Trophoblast cell (in vitro differentiated cells and primary cell): ENCODE measurements at regions not wholly inside any gene's neighbourhood (a gene's known extent, or its start where the extent isn't known, plus 50 kb on each side); places are given as distances from the start of the nearest gene placed in this dataset.

Experiments
- DNase-seq, 2 donors: peaks; one replicate each; pipeline ENCODE4 v3.0.0-alpha.2; 2016
- H2AFZ ChIP-seq: 2 replicates; pipeline ENCODE4 v1.6.1; 2013; ENCODE audit warnings: low read length, moderate library complexity, mild to moderate bottlenecking; ENCODE audit not compliant: insufficient read depth, poor library complexity
- H2AK5ac ChIP-seq: 2 replicates; pipeline ENCODE4 v1.6.1; 2013; ENCODE audit warnings: mild to moderate bottlenecking, low read length
- H2BK120ac ChIP-seq: 2 replicates; pipeline ENCODE4 v1.6.1; 2013; ENCODE audit warnings: low read length, mild to moderate bottlenecking, moderate library complexity; ENCODE audit not compliant: insufficient read depth, poor library complexity
- H2BK12ac ChIP-seq: 2 replicates; pipeline ENCODE4 v1.6.1; 2013; ENCODE audit warnings: mild to moderate bottlenecking, low read length, moderate library complexity
- H2BK5ac ChIP-seq: 2 replicates; pipeline ENCODE4 v1.6.1; 2013; ENCODE audit warnings: low read length, low read depth, moderate library complexity, mild to moderate bottlenecking; ENCODE audit not compliant: poor library complexity
- H3K14ac ChIP-seq: 2 replicates; pipeline ENCODE4 v1.6.1; 2013; ENCODE audit warnings: mild to moderate bottlenecking, low read length
- H3K18ac ChIP-seq: 2 replicates; pipeline ENCODE4 v1.6.1; 2013; ENCODE audit warnings: mild to moderate bottlenecking, low read length
- H3K23ac ChIP-seq: 2 replicates; pipeline ENCODE4 v1.6.1; 2013; ENCODE audit warnings: low read length
- H3K27ac ChIP-seq: 2 replicates; pipeline ENCODE4 v1.5.1; 2013; ENCODE audit warnings: low read depth, mild to moderate bottlenecking, inconsistent platforms, low read length, moderate library complexity
- H3K27me3 ChIP-seq: 2 replicates; pipeline ENCODE4 v1.6.1; 2013; ENCODE audit warnings: inconsistent platforms, mild to moderate bottlenecking, low read length, moderate library complexity; ENCODE audit not compliant: insufficient read depth
- H3K36me3 ChIP-seq, 2 experiments: 1 replicate in 1 of 2; 2 replicates in 1 of 2; pipeline ENCODE4 v1.6.1; 2013; ENCODE audit warnings: low read length in 2 of 2, mild to moderate bottlenecking in 2 of 2, moderate library complexity in 1 of 2; ENCODE audit not compliant: insufficient read depth in 2 of 2, control insufficient read depth in 1 of 2
- H3K4ac ChIP-seq: 2 replicates; pipeline ENCODE4 v1.6.1; 2013; ENCODE audit warnings: low read depth, mild to moderate bottlenecking, low read length, moderate library complexity
- H3K4me1 ChIP-seq, 2 experiments: 1 replicate in 1 of 2; 2 replicates in 1 of 2; pipeline ENCODE4 v1.6.1; 2013; ENCODE audit warnings: low read length in 2 of 2, mild to moderate bottlenecking in 2 of 2, moderate library complexity in 1 of 2; ENCODE audit not compliant: insufficient read depth in 2 of 2, control insufficient read depth in 1 of 2
- H3K4me2 ChIP-seq: 2 replicates; pipeline ENCODE4 v1.6.1; 2013; ENCODE audit warnings: inconsistent platforms, mild to moderate bottlenecking, low read length, moderate library complexity
- H3K4me3 ChIP-seq: 2 replicates; pipeline ENCODE4 v1.5.1; 2013; ENCODE audit warnings: mild to moderate bottlenecking, low read depth, low read length, inconsistent platforms
- H3K79me1 ChIP-seq: one replicate; pipeline ENCODE4 v1.6.1; 2013; ENCODE audit warnings: low read length
- H3K79me2 ChIP-seq: 2 replicates; pipeline ENCODE4 v1.6.1; 2013; ENCODE audit warnings: low read length, mild to moderate bottlenecking; ENCODE audit not compliant: control insufficient read depth, insufficient read depth, poor library complexity
- H3K9ac ChIP-seq: 2 replicates; pipeline ENCODE4 v1.6.1; 2013; ENCODE audit warnings: mild to moderate bottlenecking, low read length
- H3K9me3 ChIP-seq: 2 replicates; pipeline ENCODE4 v1.6.1; 2013; ENCODE audit warnings: low read depth, mild to moderate bottlenecking, control low read depth, inconsistent platforms, low read length; ENCODE audit not compliant: insufficient read depth
- H4K12ac ChIP-seq: 2 replicates; pipeline ENCODE4 v1.6.1; 2013; ENCODE audit warnings: low read depth, mild to moderate bottlenecking, low read length, moderate library complexity
- H4K8ac ChIP-seq: 2 replicates; pipeline ENCODE4 v1.6.1; 2013; ENCODE audit warnings: low read depth, mild to moderate bottlenecking, low read length, moderate library complexity
- H4K91ac ChIP-seq: one replicate; pipeline ENCODE4 v1.6.1; 2013; ENCODE audit warnings: low read depth, mild to moderate bottlenecking, low read length, moderate library complexity
- WGBS: extraction: QIAGEN DNeasy Blood & Tissue Kit; methylation state at CpG from one replicate; pipeline ENCODE4 v1.1.7; 2013; ENCODE audit warnings: missing lambda C conversion rate; ENCODE audit not compliant: insufficient read length, insufficient coverage; ENCODE audit errors: extremely low coverage; 5-methylcytosine and 5-hydroxymethylcytosine counted together

- no peaks in the 10 kb centered on the region for H3K36me3 ChIP-seq
- no peak overlapping the region for H2BK120ac ChIP-seq
- no peak for DNase-seq
- no peak overlapping the region for H2BK5ac ChIP-seq
- H3K14ac ChIP-seq: no peak overlapping the region
- no peak overlapping the region for H3K23ac ChIP-seq
- H4K12ac ChIP-seq: no peak overlapping the region
- no peak overlapping the region for H2AFZ ChIP-seq
- no peak overlapping the region for H4K91ac ChIP-seq
- H3K9me3 ChIP-seq: no peaks in the 10 kb centered on the region
- no peak overlapping the region for H2BK12ac ChIP-seq
- H2AK5ac ChIP-seq: no peak overlapping the region
- H3K9ac ChIP-seq: no peak overlapping the region
- H3K18ac ChIP-seq: no peak overlapping the region
- H3K4ac ChIP-seq: no peak overlapping the region
- H3K4me3 ChIP-seq: no peak overlapping the region
- no peak overlapping the region for H3K4me2 ChIP-seq
- H3K27me3 ChIP-seq: no peaks in the 10 kb centered on the region
- no peaks in the 10 kb centered on the region for H3K79me1 ChIP-seq
- WGBS: no CpG with 5 or more reads among the region's 1 CpG
- no peak overlapping the region for H3K27ac ChIP-seq
- no peaks in the 10 kb centered on the region for H3K79me2 ChIP-seq
- no peak overlapping the region for H4K8ac ChIP-seq
- H3K4me1 ChIP-seq: no peaks in the 10 kb centered on the region
These were observed 68.1 kb upstream of the GRXCR1 start for GRCh38 chr4:42824278-42824977.

GRCh38 chr4:42821230-42821629 lies 71.3 kb upstream of the GRXCR1 start:
- Histone ChIP-seq H3K27me3 (no peaks in the 10 kb centered on the region), H3K4ac (no peak overlapping the region), H3K79me2 (no peaks in the 10 kb centered on the region), H3K27ac (no peak overlapping the region), H4K8ac (no peak overlapping the region), H3K4me2 (no peak overlapping the region), H3K4me3 (no peak overlapping the region), H3K14ac (no peak overlapping the region), H4K91ac (no peak overlapping the region), H2BK12ac (no peak overlapping the region), H3K18ac (no peak overlapping the region), H2BK5ac (no peak overlapping the region), H4K12ac (no peak overlapping the region), H3K9me3 (no peaks in the 10 kb centered on the region), H3K36me3 (no peaks in the 10 kb centered on the region), H2AFZ (no peak overlapping the region), H2AK5ac (no peak overlapping the region), H3K4me1 (no peaks in the 10 kb centered on the region), H2BK120ac (no peak overlapping the region), H3K79me1 (no peaks in the 10 kb centered on the region), H3K23ac (no peak overlapping the region), H3K9ac (no peak overlapping the region)
- no peak for DNase-seq

- H3K4me2 ChIP-seq: no peak overlapping the region
These were observed 72.5 kb upstream of the GRXCR1 start for GRCh38 chr4:42819863-42820514.

GRCh38 chr4:42817913-42818312 lies 74.6 kb upstream of the GRXCR1 start:
- Histone ChIP-seq H4K12ac (no peak overlapping the region), H3K79me1 (no peaks in the 10 kb centered on the region), H3K4me1 (no peaks in the 10 kb centered on the region), H3K18ac (no peak overlapping the region), H4K8ac (no peak overlapping the region), H3K4me2 (no peak overlapping the region), H2AFZ (no peak overlapping the region), H3K9me3 (no peaks in the 10 kb centered on the region), H3K27ac (no peak overlapping the region), H2BK5ac (no peak overlapping the region), H3K4me3 (no peak overlapping the region), H2BK12ac (no peak overlapping the region), H3K9ac (no peak overlapping the region), H3K4ac (no peak overlapping the region), H3K36me3 (no peaks in the 10 kb centered on the region), H2BK120ac (no peak overlapping the region), H4K91ac (no peak overlapping the region), H3K79me2 (no peaks in the 10 kb centered on the region), H3K27me3 (no peaks in the 10 kb centered on the region), H2AK5ac (no peak overlapping the region), H3K23ac (no peak overlapping the region), H3K14ac (no peak overlapping the region)
- DNase-seq: no peak

More at GRCh38 chr4:42819863-42820514, 72.5 kb upstream of the GRXCR1 start:
- Histone ChIP-seq H2BK5ac (no peak overlapping the region), H3K18ac (no peak overlapping the region), H3K27me3 (no peaks in the 10 kb centered on the region), H3K36me3 (no peaks in the 10 kb centered on the region), H2AK5ac (no peak overlapping the region), H3K79me1 (no peaks in the 10 kb centered on the region), H4K8ac (no peak overlapping the region), H3K4me1 (no peaks in the 10 kb centered on the region), H2BK12ac (no peak overlapping the region), H2BK120ac (no peak overlapping the region), H3K23ac (no peak overlapping the region), H3K9me3 (no peaks in the 10 kb centered on the region), H3K14ac (no peak overlapping the region), H3K9ac (no peak overlapping the region), H3K27ac (no peak overlapping the region), H3K79me2 (no peaks in the 10 kb centered on the region), H3K4me3 (no peak overlapping the region), H3K4ac (no peak overlapping the region), H2AFZ (no peak overlapping the region), H4K91ac (no peak overlapping the region), H4K12ac (no peak overlapping the region)
- no CpG with 5 or more reads among the region's 2 CpGs for WGBS
- DNase-seq: no peak
